ENCODE measurements at regions not wholly inside any gene's neighbourhood (a gene's known extent, or its start where the extent isn't known, plus 50 kb on each side); places are given as distances from the start of the nearest gene placed in this dataset.

DNA sequence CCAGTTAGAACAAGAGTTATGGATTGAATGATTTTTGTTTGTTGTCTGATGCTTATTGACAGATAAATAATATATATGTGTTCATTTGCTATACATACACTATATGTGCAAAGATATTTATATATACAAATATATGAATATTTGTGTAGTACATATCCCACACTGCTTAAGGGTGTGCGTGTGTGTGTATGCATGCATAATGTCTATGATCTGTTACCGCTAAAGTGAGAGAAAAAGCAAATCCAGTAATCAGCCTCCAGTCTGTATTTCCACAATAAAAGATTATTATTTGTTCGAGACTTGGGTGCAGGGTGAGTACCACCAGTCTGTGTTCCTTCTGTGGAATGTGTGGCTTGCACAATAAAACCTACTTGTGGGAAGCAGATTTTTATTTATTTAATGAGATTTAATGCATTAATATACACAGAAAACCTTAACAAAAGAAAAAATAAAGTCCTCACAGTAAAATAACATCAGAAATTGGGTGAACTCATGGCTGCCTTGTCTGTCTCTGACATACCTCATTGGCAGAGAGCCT is 366.0 kb upstream of the TBL1XR1 start:
- TF ChIP-seq CTCF (conservative IDR thresholded peaks at IDR 0.05 in 1 of 2, IDR thresholded peaks at IDR 0.05 in 1 of 2; ENCODE audit: extremely low read depth in 1 of 2, insufficient read depth in 1 of 2, low read depth in 1 of 2, low read length in 2 of 2) (no peak), EZH2 (IDR thresholded peaks at IDR 0.05; ENCODE audit: borderline replicate concordance, low read length) (no peak)

Data from mammary epithelial cell (primary cell).